A549 (cell line): ENCODE measurements at regions not wholly inside any gene's neighbourhood (a gene's known extent, or its start where the extent isn't known, plus 50 kb on each side); places are given as distances from the start of the nearest gene placed in this dataset.
A peak's percentile ranks its signal among the peaks of the same experiment; 100 is the strongest.

Source experiments
- ATAC-seq, 2 experiments: fragments of 200-7000 bp in 1 of 2; fragments of >200 bp in 1 of 2; cut with Nextera tagmentation in 1 of 2; cut with Tn5 transposase in 1 of 2; 3 replicates each; pipeline versions ENCODE4 v1.8.0 to v1.9.1; 2018 to 2020; ENCODE audit warnings: mild to moderate bottlenecking in 1 of 2, moderate library complexity in 1 of 2
- CTCF ChIA-PET: fragments of 300-600 bp; sonication (Branson Sonifier 250); formaldehyde crosslinking; extraction: SDS; loops from one replicate; lab custom pipeline; 2021; ENCODE audit warnings: antibody characterized with exemption, inconsistent platforms; lab: Yijun Ruan, JAX
- POLR2A ChIA-PET: fragments of 350-600 bp; formaldehyde crosslinking; extraction: SDS; loops from one replicate; lab custom pipeline; 2021; ENCODE audit warnings: antibody characterized with exemption, inconsistent platforms; lab: Yijun Ruan, JAX
- DNase-seq, 2 experiments: peaks; one replicate each; pipeline versions ENCODE4 v3.0.0 to v3.0.0-alpha.2; 2011 to 2016; ENCODE audit warnings: low read depth in 1 of 2, low spot score in 1 of 2
- FAIRE-seq: peaks from 2 replicates; lab custom pipeline; 2011; peaks lifted over from hg19 to GRCh38; lab: Jason Lieb, UNC
- H3K27ac ChIP-seq, 2 experiments: fragments of >200 bp; sonication (Bioruptor Twin); formaldehyde crosslinking; 3 replicates each; pipeline ENCODE4 v1.5.1; 2016 to 2017
- H3K4me1 ChIP-seq: fragments of >200 bp; sonication (Bioruptor Twin); formaldehyde crosslinking; 3 replicates; pipeline ENCODE4 v1.6.1; 2016
- H3K4me2 ChIP-seq: fragments of >200 bp; sonication (Bioruptor Twin); formaldehyde crosslinking; 3 replicates; pipeline ENCODE4 v1.6.1; 2016
- H3K4me3 ChIP-seq: fragments of >200 bp; sonication (Bioruptor Twin); formaldehyde crosslinking; 3 replicates; pipeline ENCODE4 v1.5.1; 2016
- H3K9me3 ChIP-seq: fragments of >200 bp; sonication (Bioruptor Twin); formaldehyde crosslinking; 3 replicates; pipeline ENCODE4 v1.6.1; 2016
- CEBPB ChIP-seq, 2 experiments: fragments of >200 bp in 1 of 2; sonication (Bioruptor Twin) in 1 of 2; formaldehyde crosslinking in 1 of 2; IDR thresholded peaks; 2 replicates each; pipeline ENCODE4 v1.6.1; 2012 to 2016
- EP300 ChIP-seq, 2 experiments: fragments of >200 bp; sonication (Bioruptor Twin); formaldehyde crosslinking; IDR thresholded peaks; 2 replicates in 1 of 2; 3 replicates in 1 of 2; pipeline ENCODE4 v1.6.1; 2016 to 2017
- FOSL2 ChIP-seq, 2 experiments: fragments of 450-650 bp in 1 of 2; fragments of >200 bp in 1 of 2; sonication (Bioruptor Twin) in 1 of 2; formaldehyde crosslinking; IDR thresholded peaks; 2 replicates each; pipeline versions ENCODE4 v1.5.0 to v1.6.1; 2016 to 2020; ENCODE audit warnings: mild to moderate bottlenecking in 1 of 2, moderate library complexity in 1 of 2
- FOXS1 ChIP-seq: fragments of 250-450 bp; sonication (Bioruptor Pico); IDR thresholded peaks from 2 replicates; pipeline ENCODE4 v1.5.0; 2020; ENCODE audit warnings: mild to moderate bottlenecking, moderate library complexity
- GATA3 ChIP-seq: IDR thresholded peaks from 2 replicates; pipeline ENCODE4 v1.6.1; 2012; ENCODE audit warnings: borderline replicate concordance
- JUN ChIP-seq, 2 experiments: fragments of >200 bp; sonication (Bioruptor Twin); formaldehyde crosslinking; IDR thresholded peaks; 2 replicates in 1 of 2; 3 replicates in 1 of 2; pipeline ENCODE4 v1.6.1; 2016 to 2017
- MAFK ChIP-seq: fragments of 450-650 bp; IDR thresholded peaks from 2 replicates; pipeline ENCODE4 v1.6.1; 2014; ENCODE audit not compliant: partially characterized antibody
- MAZ ChIP-seq: fragments of 150-350 bp; IDR thresholded peaks from 2 replicates; pipeline ENCODE4 v1.6.1; 2014; ENCODE audit warnings: antibody characterized with exemption, low read depth, low read length, borderline replicate concordance
- PHF8 ChIP-seq: fragments of 200-600 bp; sonication (generic); IDR thresholded peaks from 2 replicates; pipeline ENCODE4 v1.6.1; 2016; ENCODE audit warnings: low read depth, mild to moderate bottlenecking, antibody characterized with exemption, moderate library complexity, borderline replicate concordance
- RNF2 ChIP-seq: fragments of 200-600 bp; sonication (generic); IDR thresholded peaks from 2 replicates; pipeline ENCODE4 v1.6.1; 2016; ENCODE audit warnings: low read depth, mild to moderate bottlenecking, antibody characterized with exemption, moderate library complexity, borderline replicate concordance
- SMC3 ChIP-seq: fragments of >200 bp; sonication (Bioruptor Twin); formaldehyde crosslinking; IDR thresholded peaks from 3 replicates; pipeline ENCODE4 v1.6.1; 2018; ENCODE audit warnings: inconsistent platforms
- SREBF2 ChIP-seq: fragments of 450-650 bp; IDR thresholded peaks from 2 replicates; pipeline ENCODE4 v1.6.1; 2014; ENCODE audit warnings: mild to moderate bottlenecking, moderate library complexity
- ZC3H11A ChIP-seq: fragments of 450-650 bp; IDR thresholded peaks from 2 replicates; pipeline ENCODE4 v1.6.1; 2014; ENCODE audit warnings: antibody characterized with exemption, mild to moderate bottlenecking
- ZFP36 ChIP-seq: fragments of 450-650 bp; IDR thresholded peaks from 2 replicates; pipeline ENCODE4 v1.6.1; 2014; ENCODE audit warnings: borderline replicate concordance; ENCODE audit not compliant: partially characterized antibody
- ZNF302 ChIP-seq: fragments of 250-450 bp; sonication (Bioruptor Pico); IDR thresholded peaks from 2 replicates; pipeline ENCODE4 v1.9.0; 2021; ENCODE audit warnings: inconsistent platforms, mild to moderate bottlenecking, moderate library complexity
- ZSCAN20 ChIP-seq: fragments of 250-450 bp; sonication (Bioruptor Pico); IDR thresholded peaks from 2 replicates; pipeline ENCODE4 v1.8.0; 2022; ENCODE audit warnings: mild to moderate bottlenecking, moderate library complexity
- WGBS: methylation state at CpG from one replicate; pipeline ENCODE4 v1.1.6; 2017; ENCODE audit errors: missing lambda C conversion rate; 5-methylcytosine and 5-hydroxymethylcytosine counted together
- TF ChIP-seq, protein P1 (sequence below): fragments of >200 bp; sonication (Bioruptor Twin); formaldehyde crosslinking; IDR thresholded peaks from 3 replicates; pipeline ENCODE4 v1.5.1; 2016
- TF ChIP-seq, protein P2 (sequence below): fragments of >200 bp; sonication (Bioruptor Twin); formaldehyde crosslinking; IDR thresholded peaks from 2 replicates; pipeline ENCODE4 v1.6.1; 2016
- TF ChIP-seq, protein P3 (sequence below): IDR thresholded peaks from 2 replicates; pipeline ENCODE4 v1.6.1; 2012
- TF ChIP-seq, protein P4 (sequence below): fragments of >200 bp; sonication (Bioruptor Twin); formaldehyde crosslinking; IDR thresholded peaks from 3 replicates; pipeline ENCODE4 v1.6.1; 2016

DNA sequence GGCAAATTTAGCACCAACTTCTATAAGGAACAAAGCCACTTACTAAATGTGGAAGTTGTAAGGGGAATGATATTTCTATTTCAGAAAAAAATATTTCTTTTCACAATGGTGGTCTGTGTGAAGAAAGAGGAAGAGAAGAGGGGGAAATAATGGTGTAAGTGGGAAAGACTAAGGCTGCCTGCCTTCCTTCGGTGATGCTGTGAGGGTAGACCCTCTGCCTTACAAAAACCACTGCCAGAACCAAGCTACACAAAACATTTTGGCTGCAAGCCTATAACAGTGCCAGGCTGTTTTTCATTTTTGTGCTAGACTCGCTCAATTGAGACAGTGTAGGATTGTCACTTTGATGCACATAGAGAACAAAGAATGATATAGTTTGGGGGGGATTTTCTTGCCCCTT lies 286.6 kb downstream of the ZEB2 start:
- DNase-seq (no peak), FAIRE-seq (no peak), ATAC-seq (no peak)
- Histone ChIP-seq H3K9me3 (no peaks in the 10 kb centered on the region), H3K4me1 (peaks cover 11% of the 10 kb centered on the region), H3K4me2 (no peak overlapping the region), H3K27ac (no peak overlapping the region), H3K4me3 (no peak overlapping the region)
- ChIA-PET POLR2A (no interaction called here), CTCF (no interaction called here)
- TF ChIP-seq SMC3 (no peak), ZC3H11A (no peak), JUN (IDR thresholded peaks at IDR 0.05) (no peak), ZFP36 (no peak), SREBF2 (no peak), FOSL2 (IDR thresholded peaks at IDR 0.05) (no peak), FOSL2 (CRISPR knock-in tag; IDR thresholded peaks at IDR 0.05) (no peak), FOXS1 (no peak), EP300 (IDR thresholded peaks at IDR 0.05) (no peak), RNF2 (no peak)
- TF ChIP-seq, protein P1, sequence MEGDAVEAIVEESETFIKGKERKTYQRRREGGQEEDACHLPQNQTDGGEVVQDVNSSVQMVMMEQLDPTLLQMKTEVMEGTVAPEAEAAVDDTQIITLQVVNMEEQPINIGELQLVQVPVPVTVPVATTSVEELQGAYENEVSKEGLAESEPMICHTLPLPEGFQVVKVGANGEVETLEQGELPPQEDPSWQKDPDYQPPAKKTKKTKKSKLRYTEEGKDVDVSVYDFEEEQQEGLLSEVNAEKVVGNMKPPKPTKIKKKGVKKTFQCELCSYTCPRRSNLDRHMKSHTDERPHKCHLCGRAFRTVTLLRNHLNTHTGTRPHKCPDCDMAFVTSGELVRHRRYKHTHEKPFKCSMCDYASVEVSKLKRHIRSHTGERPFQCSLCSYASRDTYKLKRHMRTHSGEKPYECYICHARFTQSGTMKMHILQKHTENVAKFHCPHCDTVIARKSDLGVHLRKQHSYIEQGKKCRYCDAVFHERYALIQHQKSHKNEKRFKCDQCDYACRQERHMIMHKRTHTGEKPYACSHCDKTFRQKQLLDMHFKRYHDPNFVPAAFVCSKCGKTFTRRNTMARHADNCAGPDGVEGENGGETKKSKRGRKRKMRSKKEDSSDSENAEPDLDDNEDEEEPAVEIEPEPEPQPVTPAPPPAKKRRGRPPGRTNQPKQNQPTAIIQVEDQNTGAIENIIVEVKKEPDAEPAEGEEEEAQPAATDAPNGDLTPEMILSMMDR, result no peak
- 87% methylated on average over 2 of the region's 2 CpGs for WGBS

DNA sequence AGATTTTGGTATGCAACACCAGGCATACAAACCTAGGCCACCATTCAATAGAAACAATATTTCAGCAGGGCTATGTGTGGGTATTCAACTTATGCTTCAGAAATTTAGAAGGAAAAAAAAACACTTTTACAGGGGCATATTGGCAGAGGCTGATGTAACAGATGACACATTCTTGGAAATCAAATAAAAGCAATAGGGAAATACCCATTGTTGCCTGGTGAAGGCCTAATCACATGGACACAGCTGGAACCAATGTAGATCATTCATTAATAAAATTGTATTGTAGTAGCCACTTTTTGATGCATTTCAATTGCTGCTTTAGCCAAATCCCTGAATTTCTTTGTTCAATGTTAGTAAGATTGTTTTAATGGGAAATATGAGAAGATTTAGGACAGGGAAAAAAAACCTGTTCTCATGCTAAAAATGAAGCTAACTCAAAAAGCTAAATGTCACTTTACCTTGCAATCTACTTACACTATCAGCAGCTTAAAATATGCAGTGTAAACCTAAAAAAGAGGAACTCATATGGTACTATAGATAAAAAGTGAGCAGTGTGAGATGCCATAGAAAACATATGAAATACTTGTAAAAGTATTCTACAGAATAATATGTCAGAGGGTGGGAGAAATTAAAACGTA lies 289.4 kb downstream of the ZEB2 start:
- no peak for TF ChIP-seq MAZ
- TF ChIP-seq, all 56 proteins: peak for 0
- no peak for FAIRE-seq
- 92% methylated on average over 1 of the region's 1 CpG for WGBS
- H3K4me2 ChIP-seq, result peak overlapping the region; percentile 37
- ChIA-PET CTCF (no interaction called here), POLR2A (no interaction called here)
- no peaks in the 10 kb centered on the region for H3K9me3 ChIP-seq
- H3K4me1 ChIP-seq, result peaks cover 11% of the 10 kb centered on the region
- H3K4me3 ChIP-seq, result no peak overlapping the region
- ATAC-seq, result no peak
- peak in 1 of 2 experiments; percentile 23 for DNase-seq
- H3K27ac ChIP-seq, result peak overlapping the region; percentile 20 to 59; a peak in 3 of 6 replicates

DNA sequence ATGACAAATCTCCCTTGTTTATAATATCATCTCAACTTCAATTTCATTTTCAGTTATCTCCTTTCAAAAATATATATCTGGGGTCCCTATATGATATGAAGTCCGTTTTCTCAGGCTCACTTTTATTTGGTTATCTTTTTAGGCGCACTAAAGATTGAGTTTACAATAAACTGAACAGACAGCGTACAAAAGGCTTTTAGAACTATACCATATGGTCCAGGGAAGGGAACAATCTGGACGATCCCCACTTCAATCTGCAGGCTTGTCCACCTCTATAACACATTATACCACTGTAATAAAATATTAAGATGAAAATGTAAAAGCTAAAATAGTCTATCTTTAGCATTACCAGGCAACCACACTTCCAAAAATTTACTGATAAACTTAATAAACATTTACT lies 289.9 kb downstream of the ZEB2 start:
- ChIA-PET CTCF (no interaction called here), POLR2A (no interaction called here)
- Histone ChIP-seq H3K4me2 (peak overlapping the region; percentile 37), H3K4me3 (no peak overlapping the region), H3K27ac (peak overlapping the region; percentile 20 to 59; a peak in 3 of 6 replicates), H3K4me1 (peaks cover 11% of the 10 kb centered on the region), H3K9me3 (no peaks in the 10 kb centered on the region)
- ATAC-seq, result no peak
- no peak for DNase-seq
- FAIRE-seq, result no peak
- TF ChIP-seq PHF8 (no peak), ZNF302 (CRISPR knock-in tag) (no peak), ZSCAN20 (CRISPR knock-in tag) (no peak), CEBPB (IDR thresholded peaks at IDR 0.05) (no peak), GATA3 (no peak)
- TF ChIP-seq, protein P2, sequence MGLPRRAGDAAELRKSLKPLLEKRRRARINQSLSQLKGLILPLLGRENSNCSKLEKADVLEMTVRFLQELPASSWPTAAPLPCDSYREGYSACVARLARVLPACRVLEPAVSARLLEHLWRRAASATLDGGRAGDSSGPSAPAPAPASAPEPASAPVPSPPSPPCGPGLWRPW, result no peak
- TF ChIP-seq, protein P3, sequence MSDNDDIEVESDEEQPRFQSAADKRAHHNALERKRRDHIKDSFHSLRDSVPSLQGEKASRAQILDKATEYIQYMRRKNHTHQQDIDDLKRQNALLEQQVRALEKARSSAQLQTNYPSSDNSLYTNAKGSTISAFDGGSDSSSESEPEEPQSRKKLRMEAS, result no peak
- TF ChIP-seq, all 56 proteins: peak for 0
- WGBS, result 84% methylated on average over 4 of the region's 4 CpGs

DNA sequence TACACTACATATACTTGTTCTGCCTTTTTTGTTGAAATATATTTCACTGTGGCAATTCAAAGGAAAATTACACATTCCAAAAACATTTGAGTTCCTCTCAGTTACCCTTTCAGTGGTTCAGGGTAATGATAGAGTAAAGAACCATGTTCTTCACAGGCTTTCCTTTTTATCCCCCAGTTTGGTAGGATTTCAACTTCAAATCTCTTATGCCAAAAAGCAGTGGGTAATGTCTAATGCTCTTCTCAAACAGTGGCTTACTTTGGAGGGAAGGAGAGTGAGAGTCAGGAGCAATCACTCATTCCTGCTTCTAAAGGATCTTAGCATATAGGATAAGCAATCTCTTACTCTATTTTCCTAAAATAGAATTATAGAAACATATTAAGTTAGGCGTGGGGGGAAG lies 290.6 kb downstream of the ZEB2 start:
- CTCF ChIA-PET, result no interaction called here
- DNase-seq, result no peak
- TF ChIP-seq, protein P4, sequence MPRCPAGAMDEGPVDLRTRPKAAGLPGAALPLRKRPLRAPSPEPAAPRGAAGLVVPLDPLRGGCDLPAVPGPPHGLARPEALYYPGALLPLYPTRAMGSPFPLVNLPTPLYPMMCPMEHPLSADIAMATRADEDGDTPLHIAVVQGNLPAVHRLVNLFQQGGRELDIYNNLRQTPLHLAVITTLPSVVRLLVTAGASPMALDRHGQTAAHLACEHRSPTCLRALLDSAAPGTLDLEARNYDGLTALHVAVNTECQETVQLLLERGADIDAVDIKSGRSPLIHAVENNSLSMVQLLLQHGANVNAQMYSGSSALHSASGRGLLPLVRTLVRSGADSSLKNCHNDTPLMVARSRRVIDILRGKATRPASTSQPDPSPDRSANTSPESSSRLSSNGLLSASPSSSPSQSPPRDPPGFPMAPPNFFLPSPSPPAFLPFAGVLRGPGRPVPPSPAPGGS, result no peak
- TF ChIP-seq FOSL2 (IDR thresholded peaks at IDR 0.05) (no peak), FOSL2 (CRISPR knock-in tag; IDR thresholded peaks at IDR 0.05) (no peak), ZFP36 (no peak), MAZ (no peak), ZNF302 (CRISPR knock-in tag) (no peak), MAFK (no peak)
- Histone ChIP-seq H3K4me2 (no peak overlapping the region), H3K4me1 (peaks cover 11% of the 10 kb centered on the region), H3K4me3 (no peak overlapping the region), H3K27ac (no peak overlapping the region), H3K9me3 (no peaks in the 10 kb centered on the region)
- 73% methylated on average over 1 of the region's 1 CpG for WGBS
- no peak for FAIRE-seq
- POLR2A ChIA-PET, result no interaction called here
- ATAC-seq, result no peak
